Left ventricle myocardium inferior (tissue), 1 donor: ENCODE measurements at regions not wholly inside any gene's neighbourhood (a gene's known extent, or its start where the extent isn't known, plus 50 kb on each side); places are given as distances from the start of the nearest gene placed in this dataset.

Experiments
- DNase-seq: peaks from one replicate; pipeline ENCODE4 v3.0.0-alpha.2; 2020
- H3K27ac ChIP-seq: fragments of 200-600 bp; replicated peaks from 2 replicates; pipeline ENCODE4 v1.8.0; 2021
- H3K27me3 ChIP-seq: fragments of 200-600 bp; 2 replicates; pipeline ENCODE4 v1.8.0; 2021; ENCODE audit warnings: low read depth
- H3K36me3 ChIP-seq: fragments of 200-600 bp; 2 replicates; pipeline ENCODE4 v1.8.0; 2021
- H3K4me1 ChIP-seq: fragments of 200-600 bp; 2 replicates; pipeline ENCODE4 v1.8.0; 2021
- H3K4me3 ChIP-seq: fragments of 200-600 bp; 2 replicates; pipeline ENCODE4 v1.8.0; 2021; ENCODE audit warnings: mild to moderate bottlenecking, moderate library complexity
- H3K9me3 ChIP-seq: fragments of 200-600 bp; replicated peaks from 2 replicates; pipeline ENCODE4 v1.8.0; 2021
- intact Hi-C: fragments of 100-400 bp; cut with micrococcal nuclease; formaldehyde crosslinking; loops from one replicate; pipeline ENCODE4 v1.11.0; 2022
- TF ChIP-seq, protein P1 (sequence below): fragments of 200-600 bp; IDR thresholded peaks from 2 replicates; pipeline ENCODE4 v1.8.0; 2021; ENCODE audit warnings: antibody characterized with exemption, mild to moderate bottlenecking, borderline replicate concordance
- donor health status: DM: no; HTN: yes; CAD: no; lungs with severe emphysema.

DNA sequence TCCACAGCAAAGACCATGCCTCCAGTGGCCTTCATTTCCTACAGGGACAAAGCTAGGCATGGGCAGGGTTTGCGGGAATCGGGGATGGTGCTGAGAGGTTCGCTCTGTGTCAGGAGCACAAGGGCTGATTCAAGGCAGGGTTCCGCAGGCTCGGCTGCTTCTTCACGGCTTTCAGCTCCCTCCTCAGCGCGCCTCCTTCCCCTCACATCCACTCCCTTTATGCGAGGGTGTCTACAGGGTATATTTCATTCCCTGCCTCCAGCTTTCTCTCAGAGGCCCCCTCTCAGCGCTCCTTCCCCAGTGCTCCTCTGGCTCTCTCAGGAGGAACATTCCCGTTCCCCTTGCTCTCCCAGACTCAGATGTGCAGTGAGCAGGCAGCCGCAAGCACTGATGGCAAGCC, 78.7 kb upstream of the ASB18 start:
- TF ChIP-seq, protein P1, sequence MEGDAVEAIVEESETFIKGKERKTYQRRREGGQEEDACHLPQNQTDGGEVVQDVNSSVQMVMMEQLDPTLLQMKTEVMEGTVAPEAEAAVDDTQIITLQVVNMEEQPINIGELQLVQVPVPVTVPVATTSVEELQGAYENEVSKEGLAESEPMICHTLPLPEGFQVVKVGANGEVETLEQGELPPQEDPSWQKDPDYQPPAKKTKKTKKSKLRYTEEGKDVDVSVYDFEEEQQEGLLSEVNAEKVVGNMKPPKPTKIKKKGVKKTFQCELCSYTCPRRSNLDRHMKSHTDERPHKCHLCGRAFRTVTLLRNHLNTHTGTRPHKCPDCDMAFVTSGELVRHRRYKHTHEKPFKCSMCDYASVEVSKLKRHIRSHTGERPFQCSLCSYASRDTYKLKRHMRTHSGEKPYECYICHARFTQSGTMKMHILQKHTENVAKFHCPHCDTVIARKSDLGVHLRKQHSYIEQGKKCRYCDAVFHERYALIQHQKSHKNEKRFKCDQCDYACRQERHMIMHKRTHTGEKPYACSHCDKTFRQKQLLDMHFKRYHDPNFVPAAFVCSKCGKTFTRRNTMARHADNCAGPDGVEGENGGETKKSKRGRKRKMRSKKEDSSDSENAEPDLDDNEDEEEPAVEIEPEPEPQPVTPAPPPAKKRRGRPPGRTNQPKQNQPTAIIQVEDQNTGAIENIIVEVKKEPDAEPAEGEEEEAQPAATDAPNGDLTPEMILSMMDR, result no peak
- DNase-seq, result no peak
- Histone ChIP-seq H3K27me3 (no peaks in the 10 kb centered on the region), H3K36me3 (no peaks in the 10 kb centered on the region), H3K4me1 (peaks cover 45% of the 10 kb centered on the region), H3K4me3 (no peak overlapping the region), H3K9me3 (no peaks in the 10 kb centered on the region), H3K27ac (peak overlapping the region; percentile 32)
- intact Hi-C loops, result no loop called here

DNA sequence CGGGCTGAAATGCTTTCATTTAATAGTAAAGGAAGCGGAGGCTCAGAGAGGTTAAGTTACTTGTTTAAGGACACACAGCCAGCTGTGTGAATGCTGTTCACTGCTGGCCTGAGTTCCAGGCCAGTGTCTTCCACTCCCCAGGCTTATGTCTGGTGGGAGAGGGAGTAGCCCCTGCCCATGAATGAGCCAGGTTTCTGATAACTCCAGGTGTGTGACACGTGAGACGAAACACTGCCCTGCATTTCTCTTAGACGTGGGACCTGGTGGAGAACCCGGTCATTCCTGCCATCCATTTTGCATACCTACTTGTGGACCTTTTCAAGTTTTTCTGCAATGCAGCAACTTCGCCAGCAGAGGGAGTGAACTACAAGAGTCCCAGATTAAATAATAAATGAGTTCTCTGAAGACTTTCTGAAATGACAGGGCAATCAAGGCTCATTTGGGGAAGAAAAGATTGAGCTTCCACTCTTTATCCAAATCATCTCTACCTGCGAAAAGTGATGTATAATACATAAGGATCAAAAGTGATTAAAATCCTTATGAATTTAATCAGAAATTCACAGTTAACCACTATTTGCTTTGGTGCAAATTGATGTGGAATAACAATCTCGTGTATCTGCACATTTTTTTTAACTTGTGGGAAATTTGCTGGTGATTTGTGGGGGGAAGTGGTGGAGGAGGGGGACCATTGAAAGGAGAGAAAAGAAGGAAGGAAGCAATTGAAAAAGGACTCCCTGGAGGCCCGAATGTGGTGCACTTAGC, 79.4 kb upstream of the ASB18 start:
- intact Hi-C loops, result no loop called here
- Histone ChIP-seq H3K27me3 (no peaks in the 10 kb centered on the region), H3K4me1 (peaks cover 39% of the 10 kb centered on the region), H3K4me3 (no peak overlapping the region), H3K36me3 (no peaks in the 10 kb centered on the region), H3K9me3 (no peaks in the 10 kb centered on the region), H3K27ac (no peak overlapping the region)
- TF ChIP-seq, protein P1, result peak; percentile 90
- no peak for DNase-seq

- TF ChIP-seq, protein P1, result no peak
- Histone ChIP-seq H3K9me3 (no peaks in the 10 kb centered on the region), H3K27ac (no peak overlapping the region), H3K4me1 (peaks cover 30% of the 10 kb centered on the region), H3K27me3 (no peaks in the 10 kb centered on the region), H3K4me3 (no peak overlapping the region), H3K36me3 (no peaks in the 10 kb centered on the region)
- no peak for DNase-seq
- intact Hi-C loops, result no loop called here
Observed at GRCh38 chr2:236344446-236344845, 80.2 kb upstream of the ASB18 start.

- Histone ChIP-seq H3K36me3 (no peaks in the 10 kb centered on the region), H3K9me3 (no peaks in the 10 kb centered on the region), H3K27me3 (no peaks in the 10 kb centered on the region), H3K4me1 (peaks cover 26% of the 10 kb centered on the region), H3K4me3 (no peak overlapping the region), H3K27ac (no peak overlapping the region)
- no peak for DNase-seq
- TF ChIP-seq, protein P1, result no peak
- intact Hi-C loops, result no loop called here
Observed at GRCh38 chr2:236345081-236345714, 81.0 kb upstream of the ASB18 start.

DNA sequence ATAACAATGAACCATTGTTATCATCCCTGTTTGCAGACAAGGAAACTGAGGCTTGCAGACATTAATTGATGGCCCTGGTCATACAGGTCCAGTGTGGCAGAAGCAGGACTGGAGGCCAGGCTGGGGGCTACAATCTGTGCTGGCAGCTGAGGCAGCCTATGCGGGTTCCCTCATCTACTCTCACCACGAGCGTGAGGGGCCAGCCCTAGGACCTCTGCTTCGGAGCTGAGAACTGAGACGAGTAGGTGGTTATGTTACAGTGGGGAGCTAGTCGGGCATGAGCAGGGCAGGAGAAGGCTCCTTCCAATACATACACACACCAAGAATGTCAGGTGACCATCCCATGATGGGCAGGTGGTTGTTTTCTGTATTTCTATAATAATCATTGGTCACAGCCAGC, 82.2 kb upstream of the ASB18 start:
- TF ChIP-seq, protein P1, result no peak
- Histone ChIP-seq H3K4me1 (peaks cover 16% of the 10 kb centered on the region), H3K4me3 (no peak overlapping the region), H3K27me3 (no peaks in the 10 kb centered on the region), H3K9me3 (no peaks in the 10 kb centered on the region), H3K36me3 (no peaks in the 10 kb centered on the region), H3K27ac (no peak overlapping the region)
- DNase-seq, result no peak
- intact Hi-C loops, result no loop called here
